ENCODE measurements at regions not wholly inside any gene's neighbourhood (a gene's known extent, or its start where the extent isn't known, plus 50 kb on each side); places are given as distances from the start of the nearest gene placed in this dataset.

DNA sequence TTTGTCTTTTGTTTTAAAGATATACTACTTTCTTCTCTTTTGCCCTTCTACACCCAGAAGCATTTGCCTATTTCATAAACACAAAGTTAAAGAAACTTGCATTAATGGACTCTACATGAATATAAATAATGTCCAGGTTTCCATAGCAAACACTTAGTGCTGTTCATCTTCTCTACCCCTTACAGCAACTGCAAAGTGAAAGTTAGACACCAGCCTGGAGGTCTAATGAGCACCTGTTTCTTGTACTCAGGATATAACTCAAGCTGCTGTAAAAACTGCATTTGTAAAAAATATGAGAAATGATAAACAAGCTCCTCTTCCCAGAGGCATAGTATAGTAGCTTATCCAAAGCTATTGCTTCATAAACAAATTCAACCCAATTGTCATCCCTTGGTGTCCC is 76.0 kb upstream of the RELN start:
- Histone ChIP-seq H2AFZ (ENCODE audit: control insufficient read depth, low read depth, low read length) (no peak overlapping the region), H3K4me1 (ENCODE audit: control insufficient read depth, insufficient read depth, low read length) (no peaks in the 10 kb centered on the region), H3K27me3 (replicated peaks in 1 of 2; ENCODE audit: control insufficient read depth in 2 of 2, insufficient read depth in 2 of 2, low read length in 1 of 2) (no peaks in the 10 kb centered on the region), H3K9me3 (replicated peaks; ENCODE audit: control insufficient read depth, insufficient read depth, low read length) (no peaks in the 10 kb centered on the region), H3K79me2 (ENCODE audit: control insufficient read depth, insufficient read depth, low read length) (no peaks in the 10 kb centered on the region), H3K4me3 (no peak overlapping the region), H3K9ac (ENCODE audit: control insufficient read depth, insufficient read depth, low read length) (no peak overlapping the region), H4K20me1 (ENCODE audit: control insufficient read depth, insufficient read depth) (no peaks in the 10 kb centered on the region), H3K36me3 (ENCODE audit: control insufficient read depth in 2 of 2, insufficient read depth in 2 of 2, low read length in 1 of 2) (no peaks in the 10 kb centered on the region), H3K27ac (ENCODE audit: control insufficient read depth, insufficient read depth) (no peak overlapping the region), H3K4me2 (ENCODE audit: control insufficient read depth, insufficient read depth) (no peak overlapping the region)
- intact Hi-C loops (cut with micrococcal nuclease; ENCODE audit: unreplicated experiment) = no loop called here
- ChIA-PET RAD21 (ENCODE audit: unreplicated experiment) (no interaction called here), POLR2A (no interaction called here), SMC1A (ENCODE audit: uncharacterized antibody, unreplicated experiment) (no interaction called here), CTCF (interaction anchor here (1.2 kb wide), 1 partner anchor 373 kb away, joined by 3 read pairs; no protein-coding TSS in a partner anchor)
- FAIRE-seq = no peak
- no peak for TF ChIP-seq CBX5 (IDR thresholded peaks at IDR 0.05; ENCODE audit: low read depth)
- TF ChIP-seq, protein P1, sequence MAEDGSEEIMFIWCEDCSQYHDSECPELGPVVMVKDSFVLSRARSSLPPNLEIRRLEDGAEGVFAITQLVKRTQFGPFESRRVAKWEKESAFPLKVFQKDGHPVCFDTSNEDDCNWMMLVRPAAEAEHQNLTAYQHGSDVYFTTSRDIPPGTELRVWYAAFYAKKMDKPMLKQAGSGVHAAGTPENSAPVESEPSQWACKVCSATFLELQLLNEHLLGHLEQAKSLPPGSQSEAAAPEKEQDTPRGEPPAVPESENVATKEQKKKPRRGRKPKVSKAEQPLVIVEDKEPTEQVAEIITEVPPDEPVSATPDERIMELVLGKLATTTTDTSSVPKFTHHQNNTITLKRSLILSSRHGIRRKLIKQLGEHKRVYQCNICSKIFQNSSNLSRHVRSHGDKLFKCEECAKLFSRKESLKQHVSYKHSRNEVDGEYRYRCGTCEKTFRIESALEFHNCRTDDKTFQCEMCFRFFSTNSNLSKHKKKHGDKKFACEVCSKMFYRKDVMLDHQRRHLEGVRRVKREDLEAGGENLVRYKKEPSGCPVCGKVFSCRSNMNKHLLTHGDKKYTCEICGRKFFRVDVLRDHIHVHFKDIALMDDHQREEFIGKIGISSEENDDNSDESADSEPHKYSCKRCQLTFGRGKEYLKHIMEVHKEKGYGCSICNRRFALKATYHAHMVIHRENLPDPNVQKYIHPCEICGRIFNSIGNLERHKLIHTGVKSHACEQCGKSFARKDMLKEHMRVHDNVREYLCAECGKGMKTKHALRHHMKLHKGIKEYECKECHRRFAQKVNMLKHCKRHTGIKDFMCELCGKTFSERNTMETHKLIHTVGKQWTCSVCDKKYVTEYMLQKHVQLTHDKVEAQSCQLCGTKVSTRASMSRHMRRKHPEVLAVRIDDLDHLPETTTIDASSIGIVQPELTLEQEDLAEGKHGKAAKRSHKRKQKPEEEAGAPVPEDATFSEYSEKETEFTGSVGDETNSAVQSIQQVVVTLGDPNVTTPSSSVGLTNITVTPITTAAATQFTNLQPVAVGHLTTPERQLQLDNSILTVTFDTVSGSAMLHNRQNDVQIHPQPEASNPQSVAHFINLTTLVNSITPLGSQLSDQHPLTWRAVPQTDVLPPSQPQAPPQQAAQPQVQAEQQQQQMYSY (CRISPR knock-in tag; IDR thresholded peaks at IDR 0.05) = no peak
- no peak for TF ChIP-seq ELK1 (IDR thresholded peaks at IDR 0.05; ENCODE audit: low read depth, low read length)
- no peak for TF ChIP-seq BHLHE40 (IDR thresholded peaks at IDR 0.05; ENCODE audit: borderline replicate concordance in 1 of 2, low read depth in 2 of 2, low read length in 1 of 2)
- TF ChIP-seq MYB (IDR thresholded peaks at IDR 0.05; ENCODE audit: borderline replicate concordance, low read depth, low read length) = no peak
- TF ChIP-seq, protein P2, sequence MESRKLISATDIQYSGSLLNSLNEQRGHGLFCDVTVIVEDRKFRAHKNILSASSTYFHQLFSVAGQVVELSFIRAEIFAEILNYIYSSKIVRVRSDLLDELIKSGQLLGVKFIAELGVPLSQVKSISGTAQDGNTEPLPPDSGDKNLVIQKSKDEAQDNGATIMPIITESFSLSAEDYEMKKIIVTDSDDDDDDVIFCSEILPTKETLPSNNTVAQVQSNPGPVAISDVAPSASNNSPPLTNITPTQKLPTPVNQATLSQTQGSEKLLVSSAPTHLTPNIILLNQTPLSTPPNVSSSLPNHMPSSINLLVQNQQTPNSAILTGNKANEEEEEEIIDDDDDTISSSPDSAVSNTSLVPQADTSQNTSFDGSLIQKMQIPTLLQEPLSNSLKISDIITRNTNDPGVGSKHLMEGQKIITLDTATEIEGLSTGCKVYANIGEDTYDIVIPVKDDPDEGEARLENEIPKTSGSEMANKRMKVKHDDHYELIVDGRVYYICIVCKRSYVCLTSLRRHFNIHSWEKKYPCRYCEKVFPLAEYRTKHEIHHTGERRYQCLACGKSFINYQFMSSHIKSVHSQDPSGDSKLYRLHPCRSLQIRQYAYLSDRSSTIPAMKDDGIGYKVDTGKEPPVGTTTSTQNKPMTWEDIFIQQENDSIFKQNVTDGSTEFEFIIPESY (IDR thresholded peaks at IDR 0.05) = no peak
- no peak for TF ChIP-seq POU2F2 (IDR thresholded peaks at IDR 0.05; ENCODE audit: borderline replicate concordance, low read depth, low read length)
- TF ChIP-seq MYC (IDR thresholded peaks at IDR 0.05; ENCODE audit: insufficient read depth, insufficient read length, insufficient replicate concordance, low read length, severe bottlenecking) = no peak
- TF ChIP-seq KAT2A (conservative IDR thresholded peaks at IDR 0.05; ENCODE audit: control insufficient read depth, low read depth, low read length) = no peak
- no peak for TF ChIP-seq SPI1 (IDR thresholded peaks at IDR 0.05; ENCODE audit: borderline replicate concordance, insufficient read depth, low read depth, low read length)
- no peak for TF ChIP-seq POLR2A (IDR thresholded peaks at IDR 0.05; ENCODE audit: low read depth, low read length)
- TF ChIP-seq CHD2 (IDR thresholded peaks at IDR 0.05; ENCODE audit: borderline replicate concordance, low read depth, low read length) = no peak
- TF ChIP-seq GABPA (IDR thresholded peaks at IDR 0.05; ENCODE audit: low read depth) = no peak
- no peak for TF ChIP-seq SRF (IDR thresholded peaks at IDR 0.05; ENCODE audit: low read depth in 2 of 2, low read length in 2 of 2)
- TF ChIP-seq, protein P3, sequence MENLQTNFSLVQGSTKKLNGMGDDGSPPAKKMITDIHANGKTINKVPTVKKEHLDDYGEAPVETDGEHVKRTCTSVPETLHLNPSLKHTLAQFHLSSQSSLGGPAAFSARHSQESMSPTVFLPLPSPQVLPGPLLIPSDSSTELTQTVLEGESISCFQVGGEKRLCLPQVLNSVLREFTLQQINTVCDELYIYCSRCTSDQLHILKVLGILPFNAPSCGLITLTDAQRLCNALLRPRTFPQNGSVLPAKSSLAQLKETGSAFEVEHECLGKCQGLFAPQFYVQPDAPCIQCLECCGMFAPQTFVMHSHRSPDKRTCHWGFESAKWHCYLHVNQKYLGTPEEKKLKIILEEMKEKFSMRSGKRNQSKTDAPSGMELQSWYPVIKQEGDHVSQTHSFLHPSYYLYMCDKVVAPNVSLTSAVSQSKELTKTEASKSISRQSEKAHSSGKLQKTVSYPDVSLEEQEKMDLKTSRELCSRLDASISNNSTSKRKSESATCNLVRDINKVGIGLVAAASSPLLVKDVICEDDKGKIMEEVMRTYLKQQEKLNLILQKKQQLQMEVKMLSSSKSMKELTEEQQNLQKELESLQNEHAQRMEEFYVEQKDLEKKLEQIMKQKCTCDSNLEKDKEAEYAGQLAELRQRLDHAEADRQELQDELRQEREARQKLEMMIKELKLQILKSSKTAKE (IDR thresholded peaks at IDR 0.05; ENCODE audit: low read depth, poor library complexity, severe bottlenecking) = no peak
- BruUV-seq (replicated peaks) = no TSS peak
- no peak for DNase-seq (ENCODE audit: low read depth, low spot score)
- in situ Hi-C loops (cut with MboI) = no loop called here
- ATAC-seq = no peak
